Heart left ventricle (tissue), 16 donors: ENCODE measurements at regions not wholly inside any gene's neighbourhood (a gene's known extent, or its start where the extent isn't known, plus 50 kb on each side); places are given as distances from the start of the nearest gene placed in this dataset.

ENCODE experiments used
- ATAC-seq, 4 donors: fragments of 200-7000 bp; cut with Tn5 transposase; one replicate each; pipeline ENCODE4 v1.9.1; 2020 to 2022; ENCODE audit warnings: moderate library complexity in 4 of 4, mild to moderate bottlenecking in 3 of 4, moderate number of reproducible peaks in 1 of 4
- DNase-seq, 5 donors: peaks; one replicate each; pipeline ENCODE4 v3.0.0-alpha.2; 2020
- H3K27ac ChIP-seq, 12 donors: fragments of 200-600 bp; sonication (generic) in 4 of 12; one replicate each; pipeline versions ENCODE4 v1.5.0 to v1.8.0; 2016 to 2022; ENCODE audit warnings: mild to moderate bottlenecking in 2 of 12
- H3K27me3 ChIP-seq, 9 donors: fragments of 200-600 bp; sonication (generic) in 2 of 9; one replicate each; pipeline versions ENCODE4 v1.5.1 to v1.8.0; 2016 to 2022; ENCODE audit warnings: mild to moderate bottlenecking in 3 of 9
- H3K36me3 ChIP-seq, 9 donors: fragments of 200-600 bp; sonication (generic) in 2 of 9; one replicate each; pipeline versions ENCODE4 v1.5.0 to v1.8.0; 2018 to 2022; ENCODE audit warnings: mild to moderate bottlenecking in 2 of 9
- H3K4me1 ChIP-seq, 12 donors: fragments of 200-600 bp; sonication (generic) in 4 of 12; one replicate each; pipeline versions ENCODE4 v1.5.0 to v1.8.0; 2016 to 2022; ENCODE audit warnings: mild to moderate bottlenecking in 3 of 12
- H3K4me3 ChIP-seq, 12 donors: fragments of 200-600 bp; sonication (generic) in 4 of 12; one replicate each; pipeline versions ENCODE4 v1.5.0 to v1.8.0; 2017 to 2022; ENCODE audit warnings: mild to moderate bottlenecking in 9 of 12, moderate library complexity in 4 of 12
- H3K9me3 ChIP-seq, 12 donors: fragments of 200-600 bp; sonication (generic) in 4 of 12; one replicate each; pipeline versions ENCODE4 v1.5.0 to v1.8.0; 2016 to 2022; ENCODE audit warnings: mild to moderate bottlenecking in 1 of 12
- POLR2A ChIP-seq, 2 donors: fragments of 450-650 bp; IDR thresholded peaks; one replicate each; pipeline ENCODE4 v1.6.1; 2017; ENCODE audit warnings: antibody characterized with exemption in 2 of 2, mild to moderate bottlenecking in 2 of 2, moderate library complexity in 2 of 2
- WGBS, 4 donors: extraction: QIAGEN DNeasy Blood & Tissue Kit in 2 of 4; methylation state at CpG; one replicate each; pipeline versions ENCODE4 v1.1.5 to v1.1.7; 2013 to 2018; 5-methylcytosine and 5-hydroxymethylcytosine counted together
- intact Hi-C, 10 donors: fragments of 100-400 bp; cut with DNase I; formaldehyde crosslinking; loops; one replicate each; pipeline versions ENCODE4 v1.11.1 to v1.14.2; 2022
- TF ChIP-seq, protein P1 (sequence below), 12 donors: fragments of 200-600 bp; sonication (generic) in 4 of 12; IDR thresholded peaks; one replicate each; pipeline versions ENCODE4 v1.5.0 to v1.8.0; 2018 to 2022; ENCODE audit warnings: antibody characterized with exemption in 12 of 12, mild to moderate bottlenecking in 5 of 12
- donor health status: ischemic (EF 13 %, LVEDD 7.1; RV severe dilation, severe dysfunction).
- donor health status: healthy with polysubstance abuse.
- donor health status: DM: no; HTN: yes; CAD: no.
- donor health status: DM: no; HTN: no; CAD: no.
- donor health status: ischemic (EF 25% LVEDD 6.9; RV normal size, moderate dysfunction).
- donor health status: ischemic (EF 25% LVEDD 5.7; RV mildly dilated, moderate dysfunction).
- donor health status: healthy.
- donor health status: DM: yes; HTN: yes; CAD: no.
- donor health status: ischemic (EF 35%, LVEDD 5.7; RV mildly dilated, moderate dysfunction).
- donor health status: nonischemic (EF 11% LVEDD 7.7; RV severe dilation, severe dysfunction).
- donor health status: DM: yes; HTN: yes; CAD: no.
- donor health status: PGD.
- donor health status: ischemic (EF 29% LVEDD 5.4; RV normal size, mild dysfunction).
- donor health status: nonischemic (EF 23%, LVEDD 6.1; RV moderate dilation, normal function).

- intact Hi-C loops = no loop called here
- Histone ChIP-seq H3K4me1 (no peaks in the 10 kb centered on the region), H3K36me3 (no peaks in the 10 kb centered on the region), H3K9me3 (peaks cover 0 to 2% (median 0%) of the 10 kb centered on the region in 12 donors), H3K27me3 (no peaks in the 10 kb centered on the region), H3K4me3 (no peak overlapping the region), H3K27ac (no peak overlapping the region)
- ATAC-seq (no peak), DNase-seq (no peak)
- WGBS, 4 donors = 36 to 72% (median 48%) methylated on average over 1 of the region's 1 CpG
- TF ChIP-seq, protein P1, sequence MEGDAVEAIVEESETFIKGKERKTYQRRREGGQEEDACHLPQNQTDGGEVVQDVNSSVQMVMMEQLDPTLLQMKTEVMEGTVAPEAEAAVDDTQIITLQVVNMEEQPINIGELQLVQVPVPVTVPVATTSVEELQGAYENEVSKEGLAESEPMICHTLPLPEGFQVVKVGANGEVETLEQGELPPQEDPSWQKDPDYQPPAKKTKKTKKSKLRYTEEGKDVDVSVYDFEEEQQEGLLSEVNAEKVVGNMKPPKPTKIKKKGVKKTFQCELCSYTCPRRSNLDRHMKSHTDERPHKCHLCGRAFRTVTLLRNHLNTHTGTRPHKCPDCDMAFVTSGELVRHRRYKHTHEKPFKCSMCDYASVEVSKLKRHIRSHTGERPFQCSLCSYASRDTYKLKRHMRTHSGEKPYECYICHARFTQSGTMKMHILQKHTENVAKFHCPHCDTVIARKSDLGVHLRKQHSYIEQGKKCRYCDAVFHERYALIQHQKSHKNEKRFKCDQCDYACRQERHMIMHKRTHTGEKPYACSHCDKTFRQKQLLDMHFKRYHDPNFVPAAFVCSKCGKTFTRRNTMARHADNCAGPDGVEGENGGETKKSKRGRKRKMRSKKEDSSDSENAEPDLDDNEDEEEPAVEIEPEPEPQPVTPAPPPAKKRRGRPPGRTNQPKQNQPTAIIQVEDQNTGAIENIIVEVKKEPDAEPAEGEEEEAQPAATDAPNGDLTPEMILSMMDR (IDR thresholded peaks at IDR 0.05) = no peak
- TF ChIP-seq POLR2A (IDR thresholded peaks at IDR 0.05) = no peak
Observed at GRCh38 chr5:98604301-98604700, 169.2 kb upstream of the RGMB start.

DNA sequence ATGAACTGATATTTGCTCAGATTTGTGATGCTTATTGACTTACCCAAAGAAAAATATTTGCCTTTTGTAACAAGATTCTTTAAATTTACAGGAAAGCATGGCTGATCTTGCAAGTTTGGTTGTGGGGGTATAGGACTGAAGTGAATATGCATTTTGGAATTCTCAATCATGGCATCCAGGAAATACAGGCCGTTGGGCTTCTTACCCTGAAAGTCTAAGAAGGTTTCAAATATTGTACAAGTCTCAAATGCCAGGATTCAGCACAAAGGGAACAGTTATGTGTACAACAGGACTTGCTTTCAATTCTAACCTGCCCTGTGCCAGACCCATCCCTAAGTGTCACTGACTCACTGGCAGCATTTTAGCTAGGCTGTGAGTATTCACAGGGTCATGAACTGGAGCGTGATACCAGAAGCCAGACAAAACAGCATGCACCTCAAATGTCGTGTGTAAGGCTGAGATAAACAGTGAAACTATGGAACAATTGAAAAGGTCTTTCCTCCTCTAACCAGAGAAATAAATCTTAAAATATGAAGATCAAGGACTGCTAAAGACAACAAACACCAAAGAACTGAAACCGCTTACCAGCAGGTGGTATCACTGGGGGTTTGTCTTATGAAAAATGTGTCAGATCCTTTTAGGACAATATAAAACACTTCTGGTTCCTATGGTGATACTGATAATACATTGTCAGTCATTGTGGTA is 168.6 kb upstream of the RGMB start:
- no peak for TF ChIP-seq POLR2A (IDR thresholded peaks at IDR 0.05)
- TF ChIP-seq, protein P1 (IDR thresholded peaks at IDR 0.05) = no peak
- H3K27me3 ChIP-seq = no peaks in the 10 kb centered on the region

GRCh38 chr5:98605426-98605825 is 168.0 kb upstream of the RGMB start:
- intact Hi-C loops = no loop called here
- no peak overlapping the region for H3K4me3 ChIP-seq
- no peak for DNase-seq
- no peak overlapping the region for H3K27ac ChIP-seq
- H3K27me3 ChIP-seq = no peaks in the 10 kb centered on the region
- H3K36me3 ChIP-seq = no peaks in the 10 kb centered on the region
- TF ChIP-seq, protein P1 (IDR thresholded peaks at IDR 0.05) = no peak
- no peak for TF ChIP-seq POLR2A (IDR thresholded peaks at IDR 0.05)
- 86 to 93% (median 88%) methylated on average over 1 of the region's 1 CpG for WGBS, 4 donors
- no peaks in the 10 kb centered on the region for H3K4me1 ChIP-seq
- no peaks in the 10 kb centered on the region for H3K9me3 ChIP-seq
- ATAC-seq = no peak

More for the DNA sequence above, 168.6 kb upstream of the RGMB start:
- intact Hi-C loops = no loop called here
- Histone ChIP-seq H3K4me1 (no peaks in the 10 kb centered on the region), H3K9me3 (no peaks in the 10 kb centered on the region), H3K27ac (no peak overlapping the region), H3K36me3 (no peaks in the 10 kb centered on the region), H3K4me3 (no peak overlapping the region)
- ATAC-seq = no peak
- WGBS, 4 donors = 46 to 59% (median 52%) methylated on average over 4 of the region's 4 CpGs
- DNase-seq = no peak

DNA sequence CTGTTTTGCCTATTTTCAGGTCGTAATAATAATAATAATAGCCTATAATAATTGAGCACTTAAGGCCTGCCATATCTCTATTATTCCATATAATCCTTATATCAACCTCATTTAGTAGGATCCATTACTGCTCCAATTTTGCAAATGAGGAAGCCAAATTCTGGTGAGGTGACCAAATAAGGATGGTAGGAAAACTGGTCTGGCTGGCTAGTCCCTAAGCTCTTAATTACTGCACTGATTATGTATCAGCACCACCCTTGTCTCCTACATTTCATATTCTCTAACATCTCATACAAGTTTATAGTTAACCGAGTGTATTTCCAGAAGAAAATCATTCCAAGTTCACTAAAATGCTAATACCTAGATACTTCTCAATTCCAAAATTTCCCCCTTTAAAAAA is 166.5 kb upstream of the RGMB start:
- intact Hi-C loops = no loop called here
- no peaks in the 10 kb centered on the region for H3K4me1 ChIP-seq
- DNase-seq (no peak), ATAC-seq (no peak)
- H3K27me3 ChIP-seq = no peaks in the 10 kb centered on the region
- no peak overlapping the region for H3K27ac ChIP-seq
- H3K4me3 ChIP-seq = no peak overlapping the region
- H3K36me3 ChIP-seq = no peaks in the 10 kb centered on the region
- 66 to 85% (median 76%) methylated on average over 2 of the region's 2 CpGs for WGBS, 4 donors
- TF ChIP-seq, protein P1 (IDR thresholded peaks at IDR 0.05) = no peak
- TF ChIP-seq POLR2A (IDR thresholded peaks at IDR 0.05) = no peak
- no peaks in the 10 kb centered on the region for H3K9me3 ChIP-seq
